ENCODE measurements at regions not wholly inside any gene's neighbourhood (a gene's known extent, or its start where the extent isn't known, plus 50 kb on each side); places are given as distances from the start of the nearest gene placed in this dataset.

GRCh38 chr4:182147391-182147790 lies 95.8 kb upstream of the TENM3 start:
- TF ChIP-seq CTCF (IDR thresholded peaks at IDR 0.05) (no peak), POLR2A (IDR thresholded peaks at IDR 0.05) (no peak)
